Adrenal gland (tissue), 9 donors: ENCODE measurements at regions not wholly inside any gene's neighbourhood (a gene's known extent, or its start where the extent isn't known, plus 50 kb on each side); places are given as distances from the start of the nearest gene placed in this dataset.

Source experiments
- DNase-seq, 7 donors: peaks; one replicate each; pipeline ENCODE4 v3.0.0-alpha.2; 2019 to 2020
- H3K27ac ChIP-seq, 5 donors: fragments of 200-600 bp; sonication (generic) in 4 of 5; 1 replicate in 3 of 5; 2 replicates in 2 of 5; pipeline versions ENCODE4 v1.5.1 to v1.8.0; 2016 to 2020; ENCODE audit warnings: mild to moderate bottlenecking in 1 of 5
- H3K27me3 ChIP-seq: fragments of 200-600 bp; 2 replicates; pipeline ENCODE4 v1.8.0; 2021
- H3K36me3 ChIP-seq, 2 donors: fragments of 200-600 bp; replicated peaks in 1 of 2; 1 replicate in 1 of 2; 2 replicates in 1 of 2; pipeline versions ENCODE4 v1.5.1 to v1.8.0; 2018 to 2022
- H3K4me1 ChIP-seq, 2 donors: fragments of 200-600 bp; replicated peaks in 1 of 2; 1 replicate in 1 of 2; 2 replicates in 1 of 2; pipeline versions ENCODE4 v1.5.1 to v1.8.0; 2018 to 2021
- H3K4me3 ChIP-seq, 4 donors: fragments of 200-600 bp; sonication (generic) in 3 of 4; one replicate each; pipeline ENCODE4 v1.5.1; 2016 to 2018
- H3K9me3 ChIP-seq, 3 donors: fragments of 200-600 bp; sonication (generic) in 1 of 3; replicated peaks in 1 of 3; 1 replicate in 2 of 3; 2 replicates in 1 of 3; pipeline versions ENCODE4 v1.5.1 to v1.8.0; 2016 to 2021
- POLR2A ChIP-seq, 2 donors: fragments of 450-650 bp; IDR thresholded peaks; one replicate each; pipeline ENCODE4 v1.6.1; 2017; ENCODE audit warnings: antibody characterized with exemption in 2 of 2, mild to moderate bottlenecking in 2 of 2, moderate library complexity in 1 of 2
- WGBS, 4 donors: extraction: QIAGEN DNeasy Blood & Tissue Kit in 2 of 4; methylation state at CpG; one replicate each; pipeline versions ENCODE4 v1.1.5 to v1.1.7; 2013 to 2017; 5-methylcytosine and 5-hydroxymethylcytosine counted together
- intact Hi-C, 2 donors: fragments of 100-400 bp; cut with DNase I; formaldehyde crosslinking; loops; one replicate each; pipeline versions ENCODE4 v1.14.1 to v1.15.0; 2022 to 2023
- TF ChIP-seq, protein P1 (sequence below), 6 experiments: fragments of 450-650 bp in 4 of 6; fragments of 200-600 bp in 2 of 6; sonication (generic) in 1 of 6; IDR thresholded peaks; 1 replicate in 5 of 6; 2 replicates in 1 of 6; pipeline versions ENCODE4 v1.5.1 to v1.8.0; 2016 to 2021; ENCODE audit warnings: antibody characterized with exemption in 6 of 6, mild to moderate bottlenecking in 2 of 6, moderate library complexity in 1 of 6
- donor health status: healthy with polysubstance abuse.
- donor health status: Bipolar disorder and iron deficiency.
- donor health status: DM: yes; HTN: yes; CAD: no.
- donor health status: DM: no; HTN: no; CAD: no.
- donor health status: DM: no; HTN: no; CAD: no.

GRCh38 chr2:81467096-81467495 lies 1162.5 kb upstream of the LRRTM1 start:
- WGBS, 4 donors, result 89 to 96% (median 94%) methylated on average over 8 to 29 of the region's 29 CpGs
- Histone ChIP-seq H3K4me3 (no peak overlapping the region), H3K27me3 (no peaks in the 10 kb centered on the region), H3K4me1 (no peaks in the 10 kb centered on the region), H3K27ac (no peak overlapping the region), H3K9me3 (no peaks in the 10 kb centered on the region), H3K36me3 (no peaks in the 10 kb centered on the region)
- TF ChIP-seq, protein P1, sequence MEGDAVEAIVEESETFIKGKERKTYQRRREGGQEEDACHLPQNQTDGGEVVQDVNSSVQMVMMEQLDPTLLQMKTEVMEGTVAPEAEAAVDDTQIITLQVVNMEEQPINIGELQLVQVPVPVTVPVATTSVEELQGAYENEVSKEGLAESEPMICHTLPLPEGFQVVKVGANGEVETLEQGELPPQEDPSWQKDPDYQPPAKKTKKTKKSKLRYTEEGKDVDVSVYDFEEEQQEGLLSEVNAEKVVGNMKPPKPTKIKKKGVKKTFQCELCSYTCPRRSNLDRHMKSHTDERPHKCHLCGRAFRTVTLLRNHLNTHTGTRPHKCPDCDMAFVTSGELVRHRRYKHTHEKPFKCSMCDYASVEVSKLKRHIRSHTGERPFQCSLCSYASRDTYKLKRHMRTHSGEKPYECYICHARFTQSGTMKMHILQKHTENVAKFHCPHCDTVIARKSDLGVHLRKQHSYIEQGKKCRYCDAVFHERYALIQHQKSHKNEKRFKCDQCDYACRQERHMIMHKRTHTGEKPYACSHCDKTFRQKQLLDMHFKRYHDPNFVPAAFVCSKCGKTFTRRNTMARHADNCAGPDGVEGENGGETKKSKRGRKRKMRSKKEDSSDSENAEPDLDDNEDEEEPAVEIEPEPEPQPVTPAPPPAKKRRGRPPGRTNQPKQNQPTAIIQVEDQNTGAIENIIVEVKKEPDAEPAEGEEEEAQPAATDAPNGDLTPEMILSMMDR (IDR thresholded peaks at IDR 0.05), result no peak
- TF ChIP-seq POLR2A (IDR thresholded peaks at IDR 0.05), result no peak
- intact Hi-C loops, result no loop called here
- no peak for DNase-seq

- Histone ChIP-seq H3K4me3 (no peak overlapping the region), H3K36me3 (no peaks in the 10 kb centered on the region), H3K4me1 (no peaks in the 10 kb centered on the region), H3K27me3 (no peaks in the 10 kb centered on the region), H3K27ac (no peak overlapping the region), H3K9me3 (no peaks in the 10 kb centered on the region)
- DNase-seq, result no peak
- 70 to 81% (median 72%) methylated on average over 2 of the region's 2 CpGs for WGBS, 4 donors
- TF ChIP-seq POLR2A (IDR thresholded peaks at IDR 0.05), result no peak
- TF ChIP-seq, protein P1 (IDR thresholded peaks at IDR 0.05), result no peak
- intact Hi-C loops, result no loop called here
Measured at GRCh38 chr2:81462420-81462819, 1157.9 kb upstream of the LRRTM1 start.

GRCh38 chr2:81445176-81445575 lies 1140.6 kb upstream of the LRRTM1 start:
- H3K4me1 ChIP-seq, result no peaks in the 10 kb centered on the region
- TF ChIP-seq, protein P1 (IDR thresholded peaks at IDR 0.05), result no peak
- no peak for TF ChIP-seq POLR2A (IDR thresholded peaks at IDR 0.05)
- no peak overlapping the region for H3K4me3 ChIP-seq
- H3K27ac ChIP-seq, result no peak overlapping the region
- WGBS, 4 donors, result 50 to 69% (median 62%) methylated on average over 1 of the region's 1 CpG
- no peaks in the 10 kb centered on the region for H3K9me3 ChIP-seq
- no peaks in the 10 kb centered on the region for H3K36me3 ChIP-seq
- intact Hi-C loops, result no loop called here
- DNase-seq, result no peak
- no peaks in the 10 kb centered on the region for H3K27me3 ChIP-seq

- Histone ChIP-seq H3K27ac (no peak overlapping the region), H3K4me1 (no peaks in the 10 kb centered on the region), H3K36me3 (no peaks in the 10 kb centered on the region), H3K9me3 (no peaks in the 10 kb centered on the region), H3K4me3 (no peak overlapping the region), H3K27me3 (no peaks in the 10 kb centered on the region)
- intact Hi-C loops, result no loop called here
- no peak for TF ChIP-seq POLR2A (IDR thresholded peaks at IDR 0.05)
- TF ChIP-seq, protein P1 (IDR thresholded peaks at IDR 0.05), result no peak
- 79 to 83% (median 80%) methylated on average over 4 of the region's 4 CpGs for WGBS, 4 donors
- no peak for DNase-seq
Measured at GRCh38 chr2:81437456-81438000, 1133.0 kb upstream of the LRRTM1 start.
